ENCODE measurements at regions not wholly inside any gene's neighbourhood (a gene's known extent, or its start where the extent isn't known, plus 50 kb on each side); places are given as distances from the start of the nearest gene placed in this dataset.
A peak's percentile ranks its signal among the peaks of the same experiment; 100 is the strongest.

- Histone ChIP-seq H3K4me2 (ENCODE audit: low read length, poor library complexity, severe bottlenecking) (no peak overlapping the region), H3K18ac (ENCODE audit: low read depth in 1 of 2, low read length in 2 of 2) (peak overlapping the region in 1 of 2 experiments; percentile 1), H3K27ac (ENCODE audit: low read length, poor library complexity, severe bottlenecking) (no peak overlapping the region), H3K9ac (ENCODE audit: low read length) (no peak overlapping the region), H2AFZ (ENCODE audit: low read depth, low read length) (no peak overlapping the region), H2BK5ac (ENCODE audit: low read depth, low read length, poor library complexity, severe bottlenecking) (no peak overlapping the region), H3K36me3 (ENCODE audit: control insufficient read depth in 1 of 2, insufficient read depth in 2 of 2, low read depth in 1 of 2, low read length in 2 of 2) (no peaks in the 10 kb centered on the region), H3K14ac (ENCODE audit: low read length in 2 of 2) (no peak overlapping the region), H4K8ac (ENCODE audit: low read length) (no peak overlapping the region), H2BK120ac (ENCODE audit: low read depth, low read length) (no peak overlapping the region), H2BK12ac (ENCODE audit: low read length in 2 of 2) (no peak overlapping the region), H3K27me3 (ENCODE audit: control insufficient read depth in 1 of 2, insufficient read depth in 1 of 2, low read length in 2 of 2) (peaks cover 0 to 35% of the 10 kb centered on the region in 2 experiments), H3K9me3 (ENCODE audit: control insufficient read depth, low read length) (no peaks in the 10 kb centered on the region), H3K4me3 (ENCODE audit: insufficient read depth in 1 of 2, low read depth in 1 of 2, low read length in 2 of 2) (no peak overlapping the region), H3K4me1 (ENCODE audit: control insufficient read depth, insufficient read depth, low read depth, low read length) (no peaks in the 10 kb centered on the region), H4K91ac (ENCODE audit: low read length) (no peak overlapping the region), H3K4ac (ENCODE audit: low read depth in 1 of 2, low read length in 2 of 2) (no peak overlapping the region), H2AK5ac (ENCODE audit: low read length, severe bottlenecking) (no peak overlapping the region), H3K23ac (ENCODE audit: low read length in 2 of 2) (no peak overlapping the region), H2BK15ac (ENCODE audit: low read depth, poor library complexity, severe bottlenecking) (no peak overlapping the region), H3K79me1 (replicated peaks; ENCODE audit: low read length, poor library complexity, severe bottlenecking) (no peaks in the 10 kb centered on the region)
- no peak for DNase-seq
- 94% methylated on average over 6 of the region's 6 CpGs for WGBS
These were observed 246.6 kb downstream of the RRAGC start for GRCh38 chr1:38612951-38613350.

- Histone ChIP-seq H3K4me1 (ENCODE audit: control insufficient read depth, insufficient read depth, low read depth, low read length) (no peaks in the 10 kb centered on the region), H3K4me2 (ENCODE audit: low read length, poor library complexity, severe bottlenecking) (no peak overlapping the region), H2AK5ac (ENCODE audit: low read length, severe bottlenecking) (no peak overlapping the region), H3K14ac (ENCODE audit: low read length in 2 of 2) (no peak overlapping the region), H4K91ac (ENCODE audit: low read length) (no peak overlapping the region), H3K79me1 (replicated peaks; ENCODE audit: low read length, poor library complexity, severe bottlenecking) (no peaks in the 10 kb centered on the region), H2BK120ac (ENCODE audit: low read depth, low read length) (no peak overlapping the region), H3K36me3 (ENCODE audit: control insufficient read depth in 1 of 2, insufficient read depth in 2 of 2, low read depth in 1 of 2, low read length in 2 of 2) (no peaks in the 10 kb centered on the region), H3K27ac (ENCODE audit: low read length, poor library complexity, severe bottlenecking) (no peak overlapping the region), H2BK5ac (ENCODE audit: low read depth, low read length, poor library complexity, severe bottlenecking) (no peak overlapping the region), H2BK15ac (ENCODE audit: low read depth, poor library complexity, severe bottlenecking) (no peak overlapping the region), H2BK12ac (ENCODE audit: low read length in 2 of 2) (no peak overlapping the region), H4K8ac (ENCODE audit: low read length) (no peak overlapping the region), H3K18ac (ENCODE audit: low read depth in 1 of 2, low read length in 2 of 2) (no peak overlapping the region), H3K27me3 (ENCODE audit: control insufficient read depth in 1 of 2, insufficient read depth in 1 of 2, low read length in 2 of 2) (peaks cover 0 to 38% of the 10 kb centered on the region in 2 experiments), H3K4ac (ENCODE audit: low read depth in 1 of 2, low read length in 2 of 2) (no peak overlapping the region), H3K4me3 (ENCODE audit: insufficient read depth in 1 of 2, low read depth in 1 of 2, low read length in 2 of 2) (no peak overlapping the region), H3K23ac (ENCODE audit: low read length in 2 of 2) (no peak overlapping the region), H3K9me3 (ENCODE audit: control insufficient read depth, low read length) (no peaks in the 10 kb centered on the region), H2AFZ (ENCODE audit: low read depth, low read length) (no peak overlapping the region), H3K9ac (ENCODE audit: low read length) (no peak overlapping the region)
- DNase-seq: no peak
- WGBS: 68% methylated on average over 7 of the region's 7 CpGs
These were observed 247.8 kb downstream of the RRAGC start for GRCh38 chr1:38611664-38612211.

DNA sequence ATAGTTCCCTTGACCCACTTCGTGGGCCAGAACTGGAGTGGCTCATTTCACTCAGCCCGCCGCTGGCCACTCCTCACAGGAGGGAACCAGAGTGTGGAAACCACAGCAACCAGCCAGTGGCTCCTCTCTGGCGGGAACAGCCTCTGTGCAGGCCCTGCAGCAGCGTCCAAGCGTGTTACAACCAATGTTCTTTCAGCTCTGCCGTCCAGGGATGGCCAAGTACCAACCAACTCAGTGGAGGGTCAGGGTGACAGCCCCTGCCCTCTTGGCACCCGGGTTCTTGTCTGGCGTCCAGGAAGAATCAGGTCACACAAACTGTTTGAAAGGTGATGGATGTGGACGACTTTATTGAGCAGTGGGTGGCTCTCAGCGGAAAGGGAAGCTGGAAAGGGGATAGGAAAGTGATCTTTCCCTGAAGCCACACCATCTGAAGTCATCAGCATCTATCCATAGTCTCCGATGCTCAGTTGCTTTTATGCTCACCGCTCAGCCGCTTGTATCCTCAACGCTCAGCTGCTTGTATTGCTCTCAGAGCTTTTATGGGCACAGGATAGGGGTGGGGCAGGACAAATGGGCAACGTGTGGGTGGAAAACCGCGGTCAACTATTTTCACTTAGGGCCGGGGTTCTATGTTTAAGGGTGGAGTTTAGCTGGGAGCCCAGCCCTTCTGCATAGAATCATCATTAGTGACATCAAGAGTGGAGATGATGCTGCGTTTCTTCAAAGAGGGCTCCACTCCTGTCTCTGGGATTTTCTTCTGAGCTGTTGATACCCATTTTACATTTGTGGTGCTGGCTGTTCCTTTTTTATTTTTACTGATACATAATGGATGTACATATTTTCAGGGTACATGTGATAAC, 250.2 kb downstream of the RRAGC start:
- no peak overlapping the region for H3K4ac ChIP-seq (ENCODE audit: low read depth in 1 of 2, low read length in 2 of 2)
- no peaks in the 10 kb centered on the region for H3K4me1 ChIP-seq (ENCODE audit: control insufficient read depth, insufficient read depth, low read depth, low read length)
- no peak overlapping the region for H3K23ac ChIP-seq (ENCODE audit: low read length in 2 of 2)
- H3K14ac ChIP-seq (ENCODE audit: low read length in 2 of 2): no peak overlapping the region
- H2BK15ac ChIP-seq (ENCODE audit: low read depth, poor library complexity, severe bottlenecking): no peak overlapping the region
- no peaks in the 10 kb centered on the region for H3K9me3 ChIP-seq (ENCODE audit: control insufficient read depth, low read length)
- H3K4me2 ChIP-seq (ENCODE audit: low read length, poor library complexity, severe bottlenecking): no peak overlapping the region
- H3K79me1 ChIP-seq (replicated peaks; ENCODE audit: low read length, poor library complexity, severe bottlenecking): no peaks in the 10 kb centered on the region
- no peak overlapping the region for H3K27ac ChIP-seq (ENCODE audit: low read length, poor library complexity, severe bottlenecking)
- H3K27me3 ChIP-seq (ENCODE audit: control insufficient read depth in 1 of 2, insufficient read depth in 1 of 2, low read length in 2 of 2): peaks cover 0 to 37% of the 10 kb centered on the region in 2 experiments
- 87% methylated on average over 20 of the region's 20 CpGs for WGBS
- no peak overlapping the region for H2BK5ac ChIP-seq (ENCODE audit: low read depth, low read length, poor library complexity, severe bottlenecking)
- no peak overlapping the region for H4K91ac ChIP-seq (ENCODE audit: low read length)
- no peak overlapping the region for H3K4me3 ChIP-seq (ENCODE audit: insufficient read depth in 1 of 2, low read depth in 1 of 2, low read length in 2 of 2)
- H2BK120ac ChIP-seq (ENCODE audit: low read depth, low read length): no peak overlapping the region
- H3K9ac ChIP-seq (ENCODE audit: low read length): no peak overlapping the region
- no peak overlapping the region for H2BK12ac ChIP-seq (ENCODE audit: low read length in 2 of 2)
- no peak overlapping the region for H3K18ac ChIP-seq (ENCODE audit: low read depth in 1 of 2, low read length in 2 of 2)
- no peak overlapping the region for H2AFZ ChIP-seq (ENCODE audit: low read depth, low read length)
- no peaks in the 10 kb centered on the region for H3K36me3 ChIP-seq (ENCODE audit: control insufficient read depth in 1 of 2, insufficient read depth in 2 of 2, low read depth in 1 of 2, low read length in 2 of 2)
- H4K8ac ChIP-seq (ENCODE audit: low read length): no peak overlapping the region
- no peak overlapping the region for H2AK5ac ChIP-seq (ENCODE audit: low read length, severe bottlenecking)
- DNase-seq: no peak

- no peak overlapping the region for H2AK5ac ChIP-seq (ENCODE audit: low read length, severe bottlenecking)
- no peaks in the 10 kb centered on the region for H3K79me1 ChIP-seq (replicated peaks; ENCODE audit: low read length, poor library complexity, severe bottlenecking)
- H3K14ac ChIP-seq (ENCODE audit: low read length in 2 of 2): no peak overlapping the region
- no peak overlapping the region for H2BK5ac ChIP-seq (ENCODE audit: low read depth, low read length, poor library complexity, severe bottlenecking)
- 36% methylated on average over 17 of the region's 17 CpGs for WGBS
- H3K4ac ChIP-seq (ENCODE audit: low read depth in 1 of 2, low read length in 2 of 2): no peak overlapping the region
- no peak overlapping the region for H3K18ac ChIP-seq (ENCODE audit: low read depth in 1 of 2, low read length in 2 of 2)
- no peak overlapping the region for H2BK120ac ChIP-seq (ENCODE audit: low read depth, low read length)
- no peak overlapping the region for H2BK15ac ChIP-seq (ENCODE audit: low read depth, poor library complexity, severe bottlenecking)
- H2BK12ac ChIP-seq (ENCODE audit: low read length in 2 of 2): no peak overlapping the region
- no peak overlapping the region for H4K91ac ChIP-seq (ENCODE audit: low read length)
- H3K23ac ChIP-seq (ENCODE audit: low read length in 2 of 2): no peak overlapping the region
- H2AFZ ChIP-seq (ENCODE audit: low read depth, low read length): no peak overlapping the region
- no peak overlapping the region for H3K27ac ChIP-seq (ENCODE audit: low read length, poor library complexity, severe bottlenecking)
- H3K4me1 ChIP-seq (ENCODE audit: control insufficient read depth, insufficient read depth, low read depth, low read length): no peaks in the 10 kb centered on the region
- H3K27me3 ChIP-seq (ENCODE audit: control insufficient read depth in 1 of 2, insufficient read depth in 1 of 2, low read length in 2 of 2): peaks cover 0 to 32% of the 10 kb centered on the region in 2 experiments
- H3K36me3 ChIP-seq (ENCODE audit: control insufficient read depth in 1 of 2, insufficient read depth in 2 of 2, low read depth in 1 of 2, low read length in 2 of 2): no peaks in the 10 kb centered on the region
- no peak overlapping the region for H3K4me3 ChIP-seq (ENCODE audit: insufficient read depth in 1 of 2, low read depth in 1 of 2, low read length in 2 of 2)
- no peaks in the 10 kb centered on the region for H3K9me3 ChIP-seq (ENCODE audit: control insufficient read depth, low read length)
- H4K8ac ChIP-seq (ENCODE audit: low read length): no peak overlapping the region
- H3K4me2 ChIP-seq (ENCODE audit: low read length, poor library complexity, severe bottlenecking): no peak overlapping the region
- no peak overlapping the region for H3K9ac ChIP-seq (ENCODE audit: low read length)
- peak; percentile 17 for DNase-seq
These were observed 251.2 kb downstream of the RRAGC start for GRCh38 chr1:38608202-38608864.

Measured in mesenchymal stem cell (in vitro differentiated cells and primary cell).